HEK293 (cell line): ENCODE measurements at regions not wholly inside any gene's neighbourhood (a gene's known extent, or its start where the extent isn't known, plus 50 kb on each side); places are given as distances from the start of the nearest gene placed in this dataset.

Experiments
- CTCF ChIP-seq: fragments of 450-650 bp; formaldehyde crosslinking; IDR thresholded peaks from 2 replicates; pipeline ENCODE4 v1.5.1; 2016; ENCODE audit warnings: missing biosample characterization, missing genetic modification characterization
- GFI1B ChIP-seq: fragments of 450-650 bp; formaldehyde crosslinking; IDR thresholded peaks from 2 replicates; pipeline ENCODE4 v1.5.1; 2016; ENCODE audit warnings: missing biosample characterization, missing genetic modification characterization
- HOXA7 ChIP-seq: sonication (generic); formaldehyde crosslinking; IDR thresholded peaks from 2 replicates; pipeline ENCODE4 v1.8.1; 2022; ENCODE audit warnings: missing genetic modification reagents, borderline replicate concordance
- YY1 ChIP-seq: fragments of 450-650 bp; formaldehyde crosslinking; IDR thresholded peaks from 2 replicates; pipeline ENCODE4 v1.5.1; 2018; ENCODE audit warnings: missing biosample characterization, missing genetic modification characterization
- ZNF175 ChIP-seq: fragments of 450-650 bp; formaldehyde crosslinking; IDR thresholded peaks from 2 replicates; pipeline ENCODE4 v1.5.1; 2016; ENCODE audit warnings: missing biosample characterization, missing genetic modification characterization
- ZNF202 ChIP-seq: fragments of 450-650 bp; formaldehyde crosslinking; IDR thresholded peaks from 2 replicates; pipeline ENCODE4 v1.5.1; 2016; ENCODE audit warnings: missing biosample characterization, missing genetic modification characterization, borderline replicate concordance

GRCh38 chr18:24913507-24914170, 438.3 kb downstream of the ZNF521 start:
- TF ChIP-seq HOXA7 (CRISPR knock-in tag) (no peak), ZNF175 (tag by site-specific recombination) (no peak), CTCF (tag by site-specific recombination) (no peak), ZNF202 (tag by site-specific recombination) (no peak), GFI1B (tag by site-specific recombination) (no peak), YY1 (tag by site-specific recombination) (no peak)
